GM18505 (cell line): ENCODE measurements at regions not wholly inside any gene's neighbourhood (a gene's known extent, or its start where the extent isn't known, plus 50 kb on each side); places are given as distances from the start of the nearest gene placed in this dataset.
"Not testable (repeated sequence)": the region's sequence is repeated elsewhere in the genome, so short reads cannot be mapped to it uniquely, and the experiment has no call there.

ENCODE experiments used
- ATAC-seq: cut with Tn5 transposase; IDR thresholded peaks from one replicate; pipeline ENCODE4 v1.9.1; 2021; ENCODE audit not compliant: unreplicated experiment
- POLR2A ChIP-seq: IDR thresholded peaks from 4 replicates; pipeline ENCODE4 v1.6.1; 2011; ENCODE audit warnings: borderline replicate concordance; ENCODE audit not compliant: insufficient read depth, insufficient read length; ENCODE audit errors: extremely low read depth

GRCh38 chr6:148016013-148016412 is 326.6 kb upstream of the SASH1 start:
- no peak for TF ChIP-seq POLR2A
- no peak for ATAC-seq

GRCh38 chr6:148021165-148021564 is 321.5 kb upstream of the SASH1 start:
- no peak for TF ChIP-seq POLR2A
- ATAC-seq: no peak

GRCh38 chr6:148021699-148022098 is 320.9 kb upstream of the SASH1 start:
- no peak for ATAC-seq
- no peak for TF ChIP-seq POLR2A

GRCh38 chr6:148022279-148022678 is 320.4 kb upstream of the SASH1 start:
- not testable (repeated sequence) for ATAC-seq

GRCh38 chr6:148027201-148027600 is 315.4 kb upstream of the SASH1 start:
- no peak for TF ChIP-seq POLR2A
- no peak for ATAC-seq

- no peak for ATAC-seq
- TF ChIP-seq POLR2A: no peak
Measured at GRCh38 chr6:148035806-148036390, 306.7 kb upstream of the SASH1 start.

GRCh38 chr6:148037496-148037895 is 305.1 kb upstream of the SASH1 start:
- no peak for TF ChIP-seq POLR2A
- no peak for ATAC-seq

- TF ChIP-seq POLR2A: no peak
- no peak for ATAC-seq
Measured at GRCh38 chr6:148041546-148041945, 301.1 kb upstream of the SASH1 start.

- no peak for TF ChIP-seq POLR2A
- no peak for ATAC-seq
Measured at GRCh38 chr6:148042536-148042935, 300.1 kb upstream of the SASH1 start.

GRCh38 chr6:148044261-148044751 is 298.3 kb upstream of the SASH1 start:
- no peak for ATAC-seq
- no peak for TF ChIP-seq POLR2A

GRCh38 chr6:148044921-148045320 is 297.7 kb upstream of the SASH1 start:
- no peak for TF ChIP-seq POLR2A
- ATAC-seq: no peak

GRCh38 chr6:148053209-148053608 is 289.4 kb upstream of the SASH1 start:
- TF ChIP-seq POLR2A: no peak
- ATAC-seq: no peak

- ATAC-seq: no peak
- TF ChIP-seq POLR2A: no peak
Measured at GRCh38 chr6:148053796-148054195, 288.8 kb upstream of the SASH1 start.

GRCh38 chr6:148054219-148054618 is 288.4 kb upstream of the SASH1 start:
- TF ChIP-seq POLR2A: no peak
- ATAC-seq: no peak

GRCh38 chr6:148055419-148055818 is 287.2 kb upstream of the SASH1 start:
- ATAC-seq: no peak
- no peak for TF ChIP-seq POLR2A
